H1 (cell line): ENCODE measurements at regions not wholly inside any gene's neighbourhood (a gene's known extent, or its start where the extent isn't known, plus 50 kb on each side); places are given as distances from the start of the nearest gene placed in this dataset.

ENCODE experiments used
- CTCF ChIA-PET: fragments of 300-600 bp; sonication (Branson Sonifier 250); formaldehyde crosslinking; loops from one replicate; lab custom pipeline; 2021; ENCODE audit not compliant: partially characterized antibody; lab: Charles Lee
- POLR2A ChIA-PET: fragments of 300-600 bp; sonication (Branson Sonifier 250); formaldehyde crosslinking; loops from one replicate; lab custom pipeline; 2021; ENCODE audit warnings: inconsistent platforms; ENCODE audit not compliant: partially characterized antibody; lab: Charles Lee
- DNase-seq, 2 experiments: peaks; one replicate each; pipeline versions ENCODE4 v3.0.0 to v3.0.0-alpha.2; 2010 to 2022; ENCODE audit warnings: low spot score in 2 of 2, low read depth in 1 of 2, mixed read lengths in 1 of 2
- FAIRE-seq: peaks from 2 replicates; lab custom pipeline; 2011; peaks lifted over from hg19 to GRCh38; lab: Jason Lieb, UNC
- H2AFZ ChIP-seq: 2 replicates; pipeline ENCODE4 v1.8.1; 2012; ENCODE audit warnings: low read length, inconsistent platforms
- H2AK5ac ChIP-seq: 2 replicates; pipeline ENCODE4 v1.6.1; 2013; ENCODE audit warnings: low read depth, low read length
- H2BK120ac ChIP-seq: replicated peaks from 2 replicates; pipeline ENCODE3; 2013; ENCODE audit warnings: low read depth, low read length, inconsistent platforms
- H2BK12ac ChIP-seq: 2 replicates; pipeline ENCODE4 v1.6.1; 2013; ENCODE audit warnings: low read depth, low read length
- H2BK15ac ChIP-seq: 2 replicates; pipeline ENCODE4 v1.6.1; 2013; ENCODE audit warnings: low read length
- H2BK20ac ChIP-seq: 2 replicates; pipeline ENCODE4 v1.6.1; 2013; ENCODE audit warnings: low read length
- H2BK5ac ChIP-seq: 2 replicates; pipeline ENCODE4 v1.6.1; 2013; ENCODE audit warnings: low read depth, low read length
- H3K14ac ChIP-seq: 2 replicates; pipeline ENCODE4 v1.6.1; 2013; ENCODE audit warnings: inconsistent platforms; ENCODE audit not compliant: insufficient read length
- H3K18ac ChIP-seq: 2 replicates; pipeline ENCODE4 v1.6.1; 2013; ENCODE audit warnings: low read length; ENCODE audit errors: extremely low read depth
- H3K23ac ChIP-seq: 2 replicates; pipeline ENCODE4 v1.6.1; 2013; ENCODE audit warnings: inconsistent platforms; ENCODE audit not compliant: insufficient read length
- H3K23me2 ChIP-seq: 2 replicates; pipeline ENCODE4 v1.6.1; 2013; ENCODE audit warnings: low read depth, low read length
- H3K27ac ChIP-seq: 2 replicates; pipeline ENCODE4 v1.6.1; 2011; ENCODE audit warnings: low read depth, low read length, inconsistent platforms
- H3K27me3 ChIP-seq, 4 experiments: replicated peaks in 1 of 4; 1 replicate in 1 of 4; 2 replicates in 3 of 4; pipeline versions ENCODE4 v1.6.1 to v1.8.1; 2011 to 2013; ENCODE audit warnings: low read length in 3 of 4, mild to moderate bottlenecking in 3 of 4, inconsistent platforms in 2 of 4, mixed read lengths in 2 of 4, moderate library complexity in 1 of 4; ENCODE audit not compliant: control insufficient read depth in 3 of 4, insufficient read depth in 3 of 4; ENCODE audit errors: extremely low read depth in 1 of 4
- H3K36me3 ChIP-seq, 4 experiments: 2 replicates each; pipeline versions ENCODE4 v1.6.1 to v1.8.1; 2011 to 2013; ENCODE audit warnings: mild to moderate bottlenecking in 4 of 4, low read length in 3 of 4, moderate library complexity in 2 of 4, control low read depth in 1 of 4, inconsistent platforms in 1 of 4; ENCODE audit not compliant: insufficient read depth in 4 of 4, control insufficient read depth in 2 of 4
- H3K4ac ChIP-seq: replicated peaks from 2 replicates; pipeline ENCODE3; 2013; ENCODE audit warnings: low read length, low read depth, mixed read lengths, inconsistent platforms; ENCODE audit not compliant: insufficient read length
- H3K4me1 ChIP-seq, 4 experiments: replicated peaks in 1 of 4; 1 replicate in 1 of 4; 2 replicates in 3 of 4; pipeline versions ENCODE4 v1.6.1 to v1.8.1; 2011 to 2013; ENCODE audit warnings: low read length in 3 of 4, inconsistent platforms in 2 of 4, mixed read lengths in 1 of 4; ENCODE audit not compliant: insufficient read depth in 4 of 4, control insufficient read depth in 3 of 4
- H3K4me2 ChIP-seq, 2 experiments: 2 replicates each; pipeline versions ENCODE4 v1.6.1 to v1.8.1; 2011 to 2013; ENCODE audit warnings: low read depth in 2 of 2, low read length in 2 of 2, control low read depth in 1 of 2, inconsistent platforms in 1 of 2, mild to moderate bottlenecking in 1 of 2; ENCODE audit not compliant: insufficient read depth in 1 of 2
- H3K4me3 ChIP-seq, 4 experiments: fragments of 200-600, 300-600 bp in 1 of 4; sonication (generic), shearing (Covaris generic), sonication (Bioruptor Twin) in 1 of 4; 2 replicates each; pipeline versions ENCODE4 v1.5.1 to v1.8.1; 2011 to 2016; ENCODE audit warnings: low read length in 4 of 4, low read depth in 3 of 4, control low read depth in 2 of 4, inconsistent platforms in 2 of 4, mild to moderate bottlenecking in 2 of 4, mixed read lengths in 1 of 4, moderate library complexity in 1 of 4; ENCODE audit not compliant: insufficient read depth in 2 of 4; ENCODE audit errors: extremely low read depth in 1 of 4
- H3K56ac ChIP-seq: replicated peaks from 2 replicates; pipeline ENCODE3; 2013; ENCODE audit warnings: low read depth, mild to moderate bottlenecking, mixed read lengths, low read length, inconsistent platforms; ENCODE audit not compliant: insufficient read length
- H3K79me1 ChIP-seq: 2 replicates; pipeline ENCODE4 v1.6.1; 2013; ENCODE audit warnings: low read depth, low read length, control low read depth
- H3K79me2 ChIP-seq, 2 experiments: 2 replicates each; pipeline versions ENCODE4 v1.6.1 to v1.8.1; 2012 to 2013; ENCODE audit warnings: low read length in 2 of 2, mild to moderate bottlenecking in 2 of 2, inconsistent platforms in 1 of 2; ENCODE audit not compliant: insufficient read depth in 2 of 2, control insufficient read depth in 1 of 2
- H3K9ac ChIP-seq, 4 experiments: replicated peaks in 1 of 4; 1 replicate in 1 of 4; 2 replicates in 3 of 4; pipeline versions ENCODE4 v1.6.1 to v1.8.1; 2011 to 2013; ENCODE audit warnings: low read depth in 3 of 4, low read length in 3 of 4, control low read depth in 2 of 4, mild to moderate bottlenecking in 2 of 4, moderate library complexity in 2 of 4, inconsistent platforms in 1 of 4; ENCODE audit errors: extremely low read depth in 1 of 4
- H3K9me3 ChIP-seq, 2 experiments: 2 replicates each; pipeline versions ENCODE4 v1.6.1 to v1.8.1; 2012 to 2013; ENCODE audit warnings: mild to moderate bottlenecking in 2 of 2, moderate library complexity in 2 of 2, control low read depth in 1 of 2, inconsistent platforms in 1 of 2, low read depth in 1 of 2, low read length in 1 of 2, mixed read lengths in 1 of 2; ENCODE audit not compliant: insufficient read depth in 2 of 2
- H4K20me1 ChIP-seq, 2 experiments: replicated peaks in 1 of 2; 2 replicates each; pipeline versions ENCODE3 to v1.8.1; 2011 to 2013; ENCODE audit warnings: inconsistent platforms in 2 of 2, low read length in 2 of 2, mild to moderate bottlenecking in 1 of 2; ENCODE audit not compliant: insufficient read depth in 2 of 2, control insufficient read depth in 1 of 2
- H4K5ac ChIP-seq: 2 replicates; pipeline ENCODE4 v1.6.1; 2013; ENCODE audit warnings: low read length, low read depth, mixed read lengths, inconsistent platforms; ENCODE audit not compliant: insufficient read length
- H4K8ac ChIP-seq: 2 replicates; pipeline ENCODE4 v1.8.0; 2013; ENCODE audit warnings: mild to moderate bottlenecking, moderate library complexity, low read length, inconsistent platforms; ENCODE audit not compliant: insufficient read depth; ENCODE audit errors: extremely low read depth
- H4K91ac ChIP-seq: replicated peaks from 2 replicates; pipeline ENCODE3; 2013; ENCODE audit warnings: low read length, mixed read lengths, inconsistent platforms; ENCODE audit not compliant: insufficient read length
- RNF2 ChIP-seq: fragments of 200-900, 300-1000 bp; sonication (generic); IDR thresholded peaks from 2 replicates; pipeline ENCODE4 v1.7.1; 2016; ENCODE audit warnings: borderline replicate concordance, low read depth, mild to moderate bottlenecking, antibody characterized with exemption, low read length; ENCODE audit not compliant: poor library complexity, severe bottlenecking; ENCODE audit errors: missing control alignments
- WGBS, 2 experiments: shearing (Covaris generic) in 1 of 2; methylation state at CpG; one replicate each; pipeline versions ENCODE4 v1.1.6 to v1.1.7; 2013 to 2015; ENCODE audit warnings: low lambda C conversion rate in 2 of 2, mixed read lengths in 2 of 2, inconsistent platforms in 1 of 2, low coverage in 1 of 2, missing lambda C conversion rate in 1 of 2; ENCODE audit not compliant: insufficient replicate concordance in 2 of 2, insufficient coverage in 1 of 2, insufficient read length in 1 of 2; ENCODE audit errors: extremely low coverage in 1 of 2, missing lambda C conversion rate in 1 of 2; 5-methylcytosine and 5-hydroxymethylcytosine counted together
- TF ChIP-seq, protein P1 (sequence below): IDR thresholded peaks from 2 replicates; pipeline ENCODE4 v1.6.1; 2011; ENCODE audit warnings: low read depth, mild to moderate bottlenecking, low read length; ENCODE audit not compliant: insufficient read depth

DNA sequence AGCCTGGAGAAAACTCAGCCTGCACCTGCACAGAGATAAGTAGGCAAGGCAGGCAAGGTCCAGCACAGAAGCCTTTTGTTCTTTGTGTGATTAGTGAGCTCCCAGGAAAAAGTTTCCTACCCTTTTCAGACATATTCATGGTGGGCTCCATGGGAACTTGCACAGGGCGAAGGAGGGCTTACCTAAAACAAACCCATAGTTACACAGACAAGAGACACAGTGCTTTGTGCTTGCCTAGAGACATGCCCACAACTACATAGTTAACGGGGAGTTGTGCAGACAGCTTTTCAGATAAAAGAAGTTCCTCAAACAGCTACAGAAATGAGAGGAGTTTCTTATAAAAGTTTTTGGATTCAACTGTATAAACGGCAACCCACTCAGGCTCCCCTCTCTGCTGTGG lies 180.5 kb downstream of the GLUD2 start:
- Histone ChIP-seq H4K5ac (no peak overlapping the region), H3K23ac (no peak overlapping the region), H3K27me3 (no peaks in the 10 kb centered on the region), H3K4me1 (no peaks in the 10 kb centered on the region), H3K79me2 (no peaks in the 10 kb centered on the region), H3K9me3 (peaks cover 8 to 30% of the 10 kb centered on the region in 2 experiments; a peak in 3 of 4 replicates), H3K4me2 (no peak overlapping the region), H2AK5ac (no peak overlapping the region), H2BK12ac (no peak overlapping the region), H2BK20ac (no peak overlapping the region), H3K4me3 (no peak overlapping the region), H3K79me1 (no peaks in the 10 kb centered on the region), H2BK120ac (no peak overlapping the region), H4K91ac (no peak overlapping the region), H3K27ac (no peak overlapping the region), H3K4ac (no peak overlapping the region), H3K9ac (no peak overlapping the region), H3K56ac (no peak overlapping the region), H4K8ac (no peak overlapping the region), H3K14ac (no peak overlapping the region), H3K36me3 (no peaks in the 10 kb centered on the region), H2BK15ac (no peak overlapping the region), H4K20me1 (no peaks in the 10 kb centered on the region), H2BK5ac (no peak overlapping the region), H3K18ac (no peak overlapping the region), H2AFZ (no peak overlapping the region), H3K23me2 (no peaks in the 10 kb centered on the region)
- CTCF ChIA-PET = no interaction called here
- DNase-seq = no peak
- 75% methylated on average over 1 of the region's 3 CpGs; no CpG with 5 or more reads in 1 of the 2 experiments for WGBS, 2 experiments
- FAIRE-seq = no peak
- POLR2A ChIA-PET = no interaction called here
- no peak for TF ChIP-seq RNF2
- TF ChIP-seq, protein P1, sequence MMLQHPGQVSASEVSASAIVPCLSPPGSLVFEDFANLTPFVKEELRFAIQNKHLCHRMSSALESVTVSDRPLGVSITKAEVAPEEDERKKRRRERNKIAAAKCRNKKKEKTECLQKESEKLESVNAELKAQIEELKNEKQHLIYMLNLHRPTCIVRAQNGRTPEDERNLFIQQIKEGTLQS = no peak
